ENCODE measurements at regions not wholly inside any gene's neighbourhood (a gene's known extent, or its start where the extent isn't known, plus 50 kb on each side); places are given as distances from the start of the nearest gene placed in this dataset.

DNA sequence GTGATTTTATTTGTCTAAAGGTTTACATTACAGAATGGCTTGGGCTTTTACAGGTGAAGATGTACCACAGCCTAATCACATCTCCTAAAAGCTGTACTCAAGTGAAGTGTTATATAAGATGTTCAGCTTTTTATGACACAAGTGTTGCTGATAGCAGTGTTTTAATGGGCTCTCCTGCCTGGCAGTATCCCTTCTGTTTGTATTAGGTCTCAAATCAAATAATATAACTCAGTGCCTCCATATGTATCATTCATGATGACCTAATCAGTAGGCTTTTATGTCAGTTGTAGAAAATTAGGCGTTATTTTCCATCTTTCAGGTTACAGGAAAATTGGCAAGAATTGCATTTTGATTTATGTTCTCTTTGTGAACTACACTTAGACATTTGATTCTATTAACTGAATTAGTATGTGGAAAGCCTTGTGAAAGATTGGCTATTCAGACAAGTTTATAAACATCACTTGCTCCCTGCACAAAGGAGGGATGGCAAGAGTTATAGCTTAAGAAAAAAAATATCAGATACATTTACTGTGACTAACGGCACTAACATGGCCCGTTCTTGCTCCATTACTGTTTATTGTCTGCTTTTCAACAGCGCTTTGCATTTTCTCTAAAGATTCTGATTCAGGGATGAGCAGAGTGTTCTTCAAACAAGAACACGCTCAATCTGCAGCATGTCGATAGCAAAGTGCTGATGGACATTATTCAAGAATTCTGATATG, 143.7 kb upstream of the DIO2 start:
- in situ Hi-C loops (cut with MboI; ENCODE audit: low sequenced_read_pairs): no loop called here

DNA sequence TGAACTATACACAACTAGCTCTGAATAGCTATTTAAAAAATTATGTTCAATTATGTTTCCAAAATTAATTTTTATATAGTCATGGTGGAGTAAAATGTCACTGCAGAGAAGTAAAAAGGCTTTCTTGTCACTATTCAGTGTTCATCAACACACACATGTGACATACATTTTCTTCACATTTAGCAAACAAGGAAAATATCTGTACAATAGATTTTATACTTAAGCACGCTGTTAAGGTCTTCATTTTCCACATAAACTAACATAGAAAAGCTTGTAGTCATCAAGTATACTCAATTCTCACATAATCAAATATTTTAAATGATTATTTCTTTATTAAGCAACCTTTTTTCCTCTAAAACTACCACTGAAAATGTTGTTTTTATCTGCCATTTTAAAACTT, 141.2 kb upstream of the DIO2 start:
- Histone ChIP-seq H3K4me3 (no peak overlapping the region), H3K27me3 (ENCODE audit: low read depth) (no peaks in the 10 kb centered on the region), H3K4me1 (no peaks in the 10 kb centered on the region), H3K9me3 (no peaks in the 10 kb centered on the region), H3K36me3 (replicated peaks) (no peaks in the 10 kb centered on the region)
- no peak for DNase-seq (ENCODE audit: low spot score in 2 of 2)
- in situ Hi-C loops (cut with MboI; ENCODE audit: low sequenced_read_pairs): no loop called here

More for the DNA sequence above, 143.7 kb upstream of the DIO2 start:
- Histone ChIP-seq H3K9me3 (no peaks in the 10 kb centered on the region), H3K36me3 (replicated peaks) (no peaks in the 10 kb centered on the region), H3K4me3 (no peak overlapping the region), H3K4me1 (no peaks in the 10 kb centered on the region), H3K27me3 (ENCODE audit: low read depth) (no peaks in the 10 kb centered on the region)
- DNase-seq (ENCODE audit: low spot score in 2 of 2): no peak

DNA sequence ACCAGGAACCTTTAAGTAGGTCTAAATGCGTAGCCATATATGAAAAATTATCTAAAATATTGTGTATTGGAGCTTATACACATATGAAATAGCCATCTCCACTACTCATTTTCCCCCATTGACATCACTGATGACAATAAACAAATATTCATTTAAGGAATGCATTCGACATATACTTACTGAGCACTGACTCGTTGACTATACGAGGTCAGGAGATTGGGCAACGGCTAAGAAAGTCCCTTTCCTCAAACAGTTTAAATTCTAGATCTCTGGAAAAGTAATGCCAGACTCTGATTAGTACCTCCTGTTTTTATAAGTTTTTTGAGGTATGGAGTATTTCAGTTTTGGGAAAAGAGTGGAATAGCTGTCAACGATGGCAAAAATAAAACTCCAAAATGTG, 139.4 kb upstream of the DIO2 start:
- no peaks in the 10 kb centered on the region for H3K4me1 ChIP-seq
- H3K36me3 ChIP-seq (replicated peaks): no peaks in the 10 kb centered on the region
- no peak for DNase-seq (ENCODE audit: low spot score in 2 of 2)
- no peak overlapping the region for H3K4me3 ChIP-seq
- H3K27me3 ChIP-seq (ENCODE audit: low read depth): no peaks in the 10 kb centered on the region
- H3K9me3 ChIP-seq: no peaks in the 10 kb centered on the region
- in situ Hi-C loops (cut with MboI; ENCODE audit: low sequenced_read_pairs): no loop called here

GRCh38 chr14:80346395-80346794, 135.1 kb upstream of the DIO2 start:
- Histone ChIP-seq H3K4me3 (no peak overlapping the region), H3K9me3 (no peaks in the 10 kb centered on the region), H3K27me3 (ENCODE audit: low read depth) (no peaks in the 10 kb centered on the region), H3K36me3 (replicated peaks) (no peaks in the 10 kb centered on the region), H3K4me1 (no peaks in the 10 kb centered on the region)
- DNase-seq (ENCODE audit: low spot score in 2 of 2): no peak
- in situ Hi-C loops (cut with MboI; ENCODE audit: low sequenced_read_pairs): no loop called here

DNA sequence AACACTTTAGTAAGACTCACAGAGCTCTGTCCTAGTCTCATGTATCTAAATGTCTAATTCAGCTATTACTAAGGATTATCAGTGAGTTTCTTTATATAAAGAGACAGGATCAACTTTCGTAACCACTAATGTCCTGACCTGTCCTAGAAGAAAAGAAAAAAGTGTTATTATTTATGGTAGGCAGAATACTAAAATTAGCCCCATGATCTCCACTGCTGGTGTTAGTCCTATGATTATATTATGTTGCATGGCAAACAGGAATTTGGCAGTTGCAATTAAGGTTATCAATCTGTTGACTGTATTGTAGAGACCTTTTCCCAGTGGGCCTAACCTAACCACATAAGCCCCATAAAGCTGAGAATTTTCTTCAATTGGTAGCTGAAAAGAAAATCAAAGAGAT, 132.9 kb upstream of the DIO2 start:
- H3K4me3 ChIP-seq: no peak overlapping the region
- H3K9me3 ChIP-seq: no peaks in the 10 kb centered on the region
- no peak for DNase-seq (ENCODE audit: low spot score in 2 of 2)
- H3K4me1 ChIP-seq: no peaks in the 10 kb centered on the region
- no peaks in the 10 kb centered on the region for H3K27me3 ChIP-seq (ENCODE audit: low read depth)
- no peaks in the 10 kb centered on the region for H3K36me3 ChIP-seq (replicated peaks)
- in situ Hi-C loops (cut with MboI; ENCODE audit: low sequenced_read_pairs): no loop called here

DNA sequence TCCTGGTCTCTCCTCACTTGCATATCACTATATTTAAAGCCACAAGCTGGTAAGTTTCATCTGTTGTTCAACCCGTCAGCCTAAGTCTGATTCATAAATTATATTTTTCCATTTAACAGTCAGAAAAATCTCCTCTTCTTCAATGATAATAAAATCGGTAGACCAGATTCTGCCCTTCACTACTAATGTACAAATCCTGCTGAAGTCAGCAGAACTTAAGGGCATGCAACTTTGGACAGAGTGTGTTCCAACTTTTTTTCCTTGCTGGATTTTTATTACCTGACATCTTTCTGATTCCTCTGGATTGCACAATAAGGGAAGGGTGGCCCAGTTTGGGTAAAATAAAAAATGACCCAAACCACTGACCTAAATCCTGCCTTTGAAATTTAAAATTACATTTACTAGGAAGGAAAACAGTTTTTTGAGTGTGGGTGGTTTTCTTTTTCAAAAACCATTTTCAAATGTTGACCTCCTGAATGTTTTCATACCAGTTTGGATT, 125.4 kb upstream of the DIO2 start:
- DNase-seq (ENCODE audit: low spot score in 2 of 2): no peak

DNA sequence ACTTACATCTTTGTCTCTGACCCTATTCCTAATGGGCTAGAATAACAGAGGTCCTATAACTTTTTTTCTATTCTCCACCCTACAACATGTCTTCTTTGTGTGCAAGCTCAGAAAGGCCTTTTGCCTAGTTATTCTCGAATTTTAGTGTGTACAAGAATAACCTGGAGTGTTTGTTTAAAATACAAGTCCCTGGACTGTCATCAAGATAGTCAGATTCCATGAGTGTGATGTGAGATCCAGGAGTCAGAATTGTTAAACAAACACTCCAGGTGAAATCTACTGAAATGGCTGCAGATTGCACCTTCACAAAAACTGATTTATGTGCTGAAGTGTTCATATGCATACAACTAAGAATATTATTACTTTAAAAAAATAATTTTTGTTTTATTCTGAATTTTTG, 114.4 kb upstream of the DIO2 start:
- H3K27me3 ChIP-seq (ENCODE audit: low read depth): no peaks in the 10 kb centered on the region; the same call in 1 of the 2 replicates
- no peaks in the 10 kb centered on the region for H3K4me1 ChIP-seq
- no peaks in the 10 kb centered on the region for H3K36me3 ChIP-seq (replicated peaks)
- in situ Hi-C loops (cut with MboI; ENCODE audit: low sequenced_read_pairs): no loop called here
- no peaks in the 10 kb centered on the region for H3K9me3 ChIP-seq
- no peak for DNase-seq (ENCODE audit: low spot score in 2 of 2)
- H3K4me3 ChIP-seq: no peak overlapping the region

More for the DNA sequence above, 125.4 kb upstream of the DIO2 start:
- Histone ChIP-seq H3K36me3 (replicated peaks) (no peaks in the 10 kb centered on the region), H3K27me3 (ENCODE audit: low read depth) (no peaks in the 10 kb centered on the region), H3K9me3 (no peaks in the 10 kb centered on the region), H3K4me3 (no peak overlapping the region), H3K4me1 (no peaks in the 10 kb centered on the region)
- in situ Hi-C loops (cut with MboI; ENCODE audit: low sequenced_read_pairs): no loop called here

- Histone ChIP-seq H3K9me3 (no peaks in the 10 kb centered on the region), H3K4me3 (no peak overlapping the region), H3K4me1 (no peaks in the 10 kb centered on the region), H3K36me3 (replicated peaks) (no peaks in the 10 kb centered on the region), H3K27me3 (ENCODE audit: low read depth) (no peaks in the 10 kb centered on the region; the same call in 1 of the 2 replicates)
- in situ Hi-C loops (cut with MboI; ENCODE audit: low sequenced_read_pairs): no loop called here
- no peak for DNase-seq (ENCODE audit: low spot score in 2 of 2)
Observed at GRCh38 chr14:80325112-80325511, 113.8 kb upstream of the DIO2 start.

- Histone ChIP-seq H3K27me3 (ENCODE audit: low read depth) (no peaks in the 10 kb centered on the region; the same call in 1 of the 2 replicates), H3K4me3 (no peak overlapping the region), H3K36me3 (replicated peaks) (no peaks in the 10 kb centered on the region), H3K9me3 (no peaks in the 10 kb centered on the region), H3K4me1 (no peaks in the 10 kb centered on the region)
- in situ Hi-C loops (cut with MboI; ENCODE audit: low sequenced_read_pairs): no loop called here
- DNase-seq (ENCODE audit: low spot score in 2 of 2): no peak
Observed at GRCh38 chr14:80324649-80325048, 113.3 kb upstream of the DIO2 start.

DNA sequence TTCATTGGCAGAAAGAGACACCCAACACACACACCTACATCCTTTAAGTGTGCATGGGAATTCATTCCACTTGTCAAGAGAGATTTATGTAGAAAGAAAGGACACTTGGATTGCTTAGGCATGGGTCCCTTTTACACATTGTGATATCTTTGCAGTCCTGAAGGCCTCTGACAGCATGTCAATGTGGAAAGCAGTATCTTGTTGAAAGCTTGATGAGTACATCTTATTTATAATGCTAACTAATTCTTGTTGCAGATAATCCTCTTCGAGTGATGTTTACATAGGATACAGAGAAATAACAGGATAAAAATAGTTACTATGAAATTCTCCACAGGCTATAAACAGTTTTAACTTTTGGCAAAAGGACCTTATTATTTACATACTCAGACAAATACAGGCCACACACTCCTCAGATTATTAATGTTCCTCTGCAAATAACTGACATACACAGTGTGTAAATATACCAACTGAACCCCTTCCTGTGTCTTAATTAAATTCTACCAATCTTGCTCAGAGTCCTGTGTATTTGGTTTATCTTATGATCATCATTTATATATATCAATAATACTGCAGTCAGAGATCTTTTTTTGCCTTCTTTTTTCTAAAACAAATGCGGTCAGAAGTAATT, 111.8 kb upstream of the DIO2 start:
- in situ Hi-C loops (cut with MboI; ENCODE audit: low sequenced_read_pairs): no loop called here
- no peak for DNase-seq (ENCODE audit: low spot score in 2 of 2)
- Histone ChIP-seq H3K9me3 (no peaks in the 10 kb centered on the region), H3K27me3 (ENCODE audit: low read depth) (no peaks in the 10 kb centered on the region; the same call in 1 of the 2 replicates), H3K4me1 (no peaks in the 10 kb centered on the region), H3K4me3 (no peak overlapping the region), H3K36me3 (replicated peaks) (no peaks in the 10 kb centered on the region)

DNA sequence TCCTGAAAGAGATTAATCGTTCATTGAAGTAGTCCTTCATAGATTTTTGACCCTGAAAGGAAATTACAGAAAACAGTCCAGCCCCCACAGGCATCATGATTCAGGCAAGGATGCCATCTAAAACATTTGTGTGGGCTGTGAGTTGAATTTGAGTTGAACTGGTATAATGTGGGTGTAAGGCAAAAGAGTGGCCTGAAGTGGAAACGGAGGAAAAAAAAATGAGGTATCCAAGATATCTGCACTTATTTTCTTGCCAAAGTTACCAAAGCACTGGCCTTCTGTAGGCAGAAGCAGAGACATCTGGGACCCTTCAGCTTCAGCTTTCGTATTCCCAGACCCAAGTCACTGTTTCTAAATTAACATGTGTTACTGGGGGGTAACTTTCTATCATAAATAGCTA, 105.1 kb upstream of the DIO2 start:
- Histone ChIP-seq H3K9me3 (no peaks in the 10 kb centered on the region), H3K4me3 (no peak overlapping the region), H3K27me3 (ENCODE audit: low read depth) (no peaks in the 10 kb centered on the region), H3K4me1 (no peaks in the 10 kb centered on the region), H3K36me3 (replicated peaks) (no peaks in the 10 kb centered on the region)
- DNase-seq (ENCODE audit: low spot score in 2 of 2): no peak
- in situ Hi-C loops (cut with MboI; ENCODE audit: low sequenced_read_pairs): no loop called here

DNA sequence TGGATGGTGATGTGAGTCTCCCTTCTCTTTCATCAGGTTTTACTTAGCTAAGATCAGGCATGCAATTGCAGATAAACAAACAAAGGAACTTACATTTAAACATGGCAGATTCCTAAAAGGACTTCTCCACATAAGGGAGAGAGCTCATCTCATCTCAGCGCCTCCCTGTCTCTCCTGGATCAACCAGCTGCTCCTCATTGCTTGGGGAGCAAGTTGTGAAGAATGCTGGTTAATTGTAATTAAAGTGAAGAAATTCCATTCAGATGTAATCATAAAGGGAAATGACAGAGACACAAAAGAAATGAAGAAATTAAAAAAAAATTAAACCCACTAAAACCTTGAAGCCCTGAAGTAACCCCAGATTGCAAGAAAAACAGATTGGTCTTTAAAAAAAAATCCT, 104.4 kb upstream of the DIO2 start:
- no peaks in the 10 kb centered on the region for H3K9me3 ChIP-seq

DNA sequence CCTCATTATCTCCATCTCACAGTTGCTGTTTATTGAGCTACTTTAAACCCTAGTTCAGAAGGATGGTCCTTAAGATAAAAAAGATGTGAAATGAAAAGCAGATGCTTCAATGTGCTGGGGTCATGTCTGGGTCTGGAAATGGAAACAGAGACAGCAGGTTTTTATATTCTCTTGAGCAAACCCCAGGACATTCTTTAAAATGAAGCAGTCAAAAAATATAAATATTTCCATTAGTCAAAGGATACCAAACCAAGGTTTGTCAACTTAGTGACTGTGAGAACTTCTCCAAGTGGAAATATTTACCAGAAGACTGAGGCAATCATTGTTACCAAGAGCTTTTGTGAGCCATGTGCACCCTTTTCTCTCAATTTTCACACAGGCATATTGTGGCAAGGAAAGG, 102.5 kb upstream of the DIO2 start:
- H3K36me3 ChIP-seq (replicated peaks): no peaks in the 10 kb centered on the region
- H3K4me3 ChIP-seq: no peak overlapping the region
- no peaks in the 10 kb centered on the region for H3K27me3 ChIP-seq (ENCODE audit: low read depth)
- in situ Hi-C loops (cut with MboI; ENCODE audit: low sequenced_read_pairs): no loop called here
- no peak for DNase-seq (ENCODE audit: low spot score in 2 of 2)
- no peaks in the 10 kb centered on the region for H3K9me3 ChIP-seq
- no peaks in the 10 kb centered on the region for H3K4me1 ChIP-seq

More for the DNA sequence above, 104.4 kb upstream of the DIO2 start:
- Histone ChIP-seq H3K4me1 (no peaks in the 10 kb centered on the region), H3K4me3 (no peak overlapping the region), H3K27me3 (ENCODE audit: low read depth) (no peaks in the 10 kb centered on the region), H3K36me3 (replicated peaks) (no peaks in the 10 kb centered on the region)
- in situ Hi-C loops (cut with MboI; ENCODE audit: low sequenced_read_pairs): no loop called here
- no peak for DNase-seq (ENCODE audit: low spot score in 2 of 2)

- no peaks in the 10 kb centered on the region for H3K27me3 ChIP-seq (ENCODE audit: low read depth)
- no peaks in the 10 kb centered on the region for H3K9me3 ChIP-seq
- no peaks in the 10 kb centered on the region for H3K36me3 ChIP-seq (replicated peaks)
- H3K4me3 ChIP-seq: no peak overlapping the region
- in situ Hi-C loops (cut with MboI; ENCODE audit: low sequenced_read_pairs): no loop called here
- no peak for DNase-seq (ENCODE audit: low spot score in 2 of 2)
- no peaks in the 10 kb centered on the region for H3K4me1 ChIP-seq
Observed at GRCh38 chr14:80310938-80311750, 99.8 kb upstream of the DIO2 start.

Data from HAP-1 (cell line).